Activated naive CD4-positive, alpha-beta T cell treated with anti-CD3 and anti-CD28 coated beads, Interleukin-2, amount 10 ng/mL, durations not matched to agents 7 days and 5 days (primary cell): ENCODE measurements at regions not wholly inside any gene's neighbourhood (a gene's known extent, or its start where the extent isn't known, plus 50 kb on each side); places are given as distances from the start of the nearest gene placed in this dataset.

ENCODE experiments used
- CTCF ChIA-PET: fragments of 350-600 bp; sonication (Branson Sonifier 250); formaldehyde crosslinking; loops from one replicate; lab custom pipeline; 2021; ENCODE audit warnings: antibody characterized with exemption; lab: Charles Lee
- DNase-seq: peaks from one replicate; pipeline ENCODE4 v3.0.0-alpha.2; 2020
- H3K27ac Mint-ChIP-seq: one replicate; pipeline ENCODE4 v1.8.0; 2021; ENCODE audit warnings: mild to moderate bottlenecking, moderate library complexity, mixed read lengths
- H3K27me3 Mint-ChIP-seq: one replicate; pipeline ENCODE4 v1.8.0; 2021; ENCODE audit warnings: mild to moderate bottlenecking, mixed read lengths
- H3K36me3 Mint-ChIP-seq: one replicate; pipeline ENCODE4 v1.8.0; 2021; ENCODE audit warnings: mixed read lengths
- H3K4me1 Mint-ChIP-seq: one replicate; pipeline ENCODE4 v1.8.0; 2021; ENCODE audit warnings: mixed read lengths
- H3K4me3 Mint-ChIP-seq: one replicate; pipeline ENCODE4 v1.8.0; 2021; ENCODE audit warnings: mild to moderate bottlenecking, moderate library complexity, mixed read lengths
- H3K9me3 Mint-ChIP-seq: one replicate; pipeline ENCODE4 v1.8.0; 2021; ENCODE audit warnings: mixed read lengths

GRCh38 chr1:95990033-95990432 lies 731.6 kb upstream of the PTBP2 start:
- Mint-ChIP-seq H3K9me3 (no peaks in the 10 kb centered on the region), H3K27me3 (no peaks in the 10 kb centered on the region), H3K36me3 (no peaks in the 10 kb centered on the region), H3K4me1 (no peaks in the 10 kb centered on the region), H3K4me3 (no peak overlapping the region), H3K27ac (no peak overlapping the region)
- DNase-seq, result no peak
- CTCF ChIA-PET, result no interaction called here

GRCh38 chr1:95991787-95992520 lies 729.6 kb upstream of the PTBP2 start:
- Mint-ChIP-seq H3K36me3 (no peaks in the 10 kb centered on the region), H3K4me3 (no peak overlapping the region), H3K9me3 (no peaks in the 10 kb centered on the region), H3K27me3 (no peaks in the 10 kb centered on the region), H3K27ac (no peak overlapping the region), H3K4me1 (no peaks in the 10 kb centered on the region)
- no peak for DNase-seq
- CTCF ChIA-PET, result no interaction called here

GRCh38 chr1:95994643-95995042 lies 726.9 kb upstream of the PTBP2 start:
- no peak for DNase-seq
- Mint-ChIP-seq H3K9me3 (no peaks in the 10 kb centered on the region), H3K27ac (no peak overlapping the region), H3K4me1 (no peaks in the 10 kb centered on the region), H3K36me3 (no peaks in the 10 kb centered on the region), H3K27me3 (no peaks in the 10 kb centered on the region), H3K4me3 (no peak overlapping the region)
- CTCF ChIA-PET, result interaction anchor here (1.0 kb wide), 1 partner anchor 10 kb away, joined by 4 read pairs; no protein-coding TSS in a partner anchor

- no peak for DNase-seq
- no peaks in the 10 kb centered on the region for H3K27me3 Mint-ChIP-seq
- no peaks in the 10 kb centered on the region for H3K4me1 Mint-ChIP-seq
- H3K36me3 Mint-ChIP-seq, result no peaks in the 10 kb centered on the region
- H3K9me3 Mint-ChIP-seq, result no peaks in the 10 kb centered on the region
- no peak overlapping the region for H3K27ac Mint-ChIP-seq
- CTCF ChIA-PET, result no interaction called here
- no peak overlapping the region for H3K4me3 Mint-ChIP-seq
These were observed 719.4 kb upstream of the PTBP2 start for GRCh38 chr1:96002201-96002600.

GRCh38 chr1:96002969-96003964 lies 718.3 kb upstream of the PTBP2 start:
- Mint-ChIP-seq H3K27ac (no peak overlapping the region), H3K4me3 (no peak overlapping the region), H3K4me1 (no peaks in the 10 kb centered on the region), H3K36me3 (no peaks in the 10 kb centered on the region), H3K9me3 (no peaks in the 10 kb centered on the region), H3K27me3 (no peaks in the 10 kb centered on the region)
- DNase-seq, result no peak
- CTCF ChIA-PET, result no interaction called here

GRCh38 chr1:96009831-96010434 lies 711.7 kb upstream of the PTBP2 start:
- no peak for DNase-seq
- Mint-ChIP-seq H3K36me3 (no peaks in the 10 kb centered on the region), H3K4me3 (no peak overlapping the region)

GRCh38 chr1:96011606-96012005 lies 710.0 kb upstream of the PTBP2 start:
- no peaks in the 10 kb centered on the region for H3K9me3 Mint-ChIP-seq
- H3K27ac Mint-ChIP-seq, result no peak overlapping the region
- H3K4me3 Mint-ChIP-seq, result no peak overlapping the region
- DNase-seq, result no peak
- no peaks in the 10 kb centered on the region for H3K4me1 Mint-ChIP-seq
- H3K27me3 Mint-ChIP-seq, result no peaks in the 10 kb centered on the region
- no peaks in the 10 kb centered on the region for H3K36me3 Mint-ChIP-seq
- CTCF ChIA-PET, result no interaction called here

More at GRCh38 chr1:96009831-96010434, 711.7 kb upstream of the PTBP2 start:
- Mint-ChIP-seq H3K27me3 (no peaks in the 10 kb centered on the region), H3K9me3 (no peaks in the 10 kb centered on the region), H3K27ac (no peak overlapping the region), H3K4me1 (no peaks in the 10 kb centered on the region)
- CTCF ChIA-PET, result no interaction called here

GRCh38 chr1:96016219-96016618 lies 705.4 kb upstream of the PTBP2 start:
- CTCF ChIA-PET, result no interaction called here
- H3K36me3 Mint-ChIP-seq, result no peaks in the 10 kb centered on the region
- H3K27me3 Mint-ChIP-seq, result no peaks in the 10 kb centered on the region
- no peaks in the 10 kb centered on the region for H3K9me3 Mint-ChIP-seq
- DNase-seq, result no peak
- no peaks in the 10 kb centered on the region for H3K4me1 Mint-ChIP-seq
- no peak overlapping the region for H3K27ac Mint-ChIP-seq
- H3K4me3 Mint-ChIP-seq, result no peak overlapping the region

- CTCF ChIA-PET, result no interaction called here
These were observed 701.2 kb upstream of the PTBP2 start for GRCh38 chr1:96020378-96020777.

GRCh38 chr1:96025062-96025461 lies 696.5 kb upstream of the PTBP2 start:
- Mint-ChIP-seq H3K36me3 (no peaks in the 10 kb centered on the region), H3K4me1 (no peaks in the 10 kb centered on the region), H3K27me3 (no peaks in the 10 kb centered on the region), H3K4me3 (no peak overlapping the region), H3K9me3 (peaks cover 2% of the 10 kb centered on the region), H3K27ac (no peak overlapping the region)
- CTCF ChIA-PET, result no interaction called here
- DNase-seq, result no peak

More at GRCh38 chr1:96020378-96020777, 701.2 kb upstream of the PTBP2 start:
- Mint-ChIP-seq H3K4me3 (no peak overlapping the region), H3K27ac (no peak overlapping the region), H3K36me3 (no peaks in the 10 kb centered on the region), H3K9me3 (no peaks in the 10 kb centered on the region), H3K27me3 (no peaks in the 10 kb centered on the region), H3K4me1 (no peaks in the 10 kb centered on the region)
- no peak for DNase-seq

GRCh38 chr1:96028071-96028470 lies 693.5 kb upstream of the PTBP2 start:
- Mint-ChIP-seq H3K4me1 (no peaks in the 10 kb centered on the region), H3K27me3 (no peaks in the 10 kb centered on the region), H3K36me3 (no peaks in the 10 kb centered on the region), H3K9me3 (peaks cover 2% of the 10 kb centered on the region), H3K27ac (no peak overlapping the region), H3K4me3 (no peak overlapping the region)
- CTCF ChIA-PET, result no interaction called here
- DNase-seq, result no peak

GRCh38 chr1:96030312-96030711 lies 691.3 kb upstream of the PTBP2 start:
- CTCF ChIA-PET, result no interaction called here
- H3K9me3 Mint-ChIP-seq, result peaks cover 2% of the 10 kb centered on the region
- H3K4me3 Mint-ChIP-seq, result no peak overlapping the region
- no peaks in the 10 kb centered on the region for H3K36me3 Mint-ChIP-seq
- no peak overlapping the region for H3K27ac Mint-ChIP-seq
- no peak for DNase-seq
- H3K27me3 Mint-ChIP-seq, result no peaks in the 10 kb centered on the region
- no peaks in the 10 kb centered on the region for H3K4me1 Mint-ChIP-seq

- H3K27me3 Mint-ChIP-seq, result no peaks in the 10 kb centered on the region
- H3K27ac Mint-ChIP-seq, result no peak overlapping the region
- no peaks in the 10 kb centered on the region for H3K36me3 Mint-ChIP-seq
- no peak for DNase-seq
- no peaks in the 10 kb centered on the region for H3K4me1 Mint-ChIP-seq
- CTCF ChIA-PET, result no interaction called here
- H3K4me3 Mint-ChIP-seq, result no peak overlapping the region
- no peaks in the 10 kb centered on the region for H3K9me3 Mint-ChIP-seq
These were observed 687.6 kb upstream of the PTBP2 start for GRCh38 chr1:96034006-96034405.

GRCh38 chr1:96036763-96037162 lies 684.8 kb upstream of the PTBP2 start:
- no peak for DNase-seq
- Mint-ChIP-seq H3K4me1 (no peaks in the 10 kb centered on the region), H3K4me3 (no peak overlapping the region), H3K36me3 (no peaks in the 10 kb centered on the region), H3K27me3 (no peaks in the 10 kb centered on the region), H3K27ac (no peak overlapping the region), H3K9me3 (no peaks in the 10 kb centered on the region)
- CTCF ChIA-PET, result no interaction called here
